MM.1S (cell line): ENCODE measurements at regions not wholly inside any gene's neighbourhood (a gene's known extent, or its start where the extent isn't known, plus 50 kb on each side); places are given as distances from the start of the nearest gene placed in this dataset.

Source experiments
- CTCF ChIP-seq: fragments of 300-600 bp; sonication (generic); IDR thresholded peaks from 2 replicates; pipeline ENCODE4 v1.5.1; 2016; ENCODE audit warnings: antibody characterized with exemption, low read length, mixed read lengths
- EZH2 ChIP-seq: fragments of 300-600 bp; sonication (generic); optimal IDR thresholded peaks from 2 replicates; pipeline ENCODE3; 2017; ENCODE audit warnings: low read depth, mild to moderate bottlenecking, antibody characterized with exemption, low read length, mixed read lengths

GRCh38 chr4:17260166-17260907 lies 251.6 kb downstream of the QDPR start:
- TF ChIP-seq EZH2 (no peak), CTCF (no peak)
